ENCODE measurements at regions not wholly inside any gene's neighbourhood (a gene's known extent, or its start where the extent isn't known, plus 50 kb on each side); places are given as distances from the start of the nearest gene placed in this dataset.

GRCh38 chrX:11867610-11868345 is 109.7 kb downstream of the MSL3 start:
- TF ChIP-seq NFE2L2 (IDR thresholded peaks at IDR 0.05; ENCODE audit: low read depth, low read length) (peak; percentile 88), CTCF (conservative IDR thresholded peaks at IDR 0.05; ENCODE audit: low read depth, low read length) (no peak), CEBPB (IDR thresholded peaks at IDR 0.05; ENCODE audit: low read depth, low read length) (no peak), SMC3 (IDR thresholded peaks at IDR 0.05; ENCODE audit: low read depth, low read length) (no peak), MAZ (IDR thresholded peaks at IDR 0.05; ENCODE audit: borderline replicate concordance, low read depth, low read length) (no peak), RAD21 (IDR thresholded peaks at IDR 0.05; ENCODE audit: low read length) (no peak), POLR2A (IDR thresholded peaks at IDR 0.05; ENCODE audit: low read depth, low read length) (no peak), MXI1 (IDR thresholded peaks at IDR 0.05; ENCODE audit: borderline replicate concordance, low read depth, low read length) (no peak), MAFK (IDR thresholded peaks at IDR 0.05; ENCODE audit: low read depth, low read length) (peak; percentile 76), USF2 (IDR thresholded peaks at IDR 0.05; ENCODE audit: low read depth, low read length) (no peak), RFX5 (IDR thresholded peaks at IDR 0.05; ENCODE audit: low read depth, low read length) (no peak), ELK1 (IDR thresholded peaks at IDR 0.05; ENCODE audit: borderline replicate concordance, low read depth, low read length) (no peak), CHD1 (IDR thresholded peaks at IDR 0.05; ENCODE audit: low read depth, low read length) (no peak), BHLHE40 (IDR thresholded peaks at IDR 0.05; ENCODE audit: low read depth, low read length) (no peak)

Data from IMR-90 (cell line).